DND-41 (cell line): ENCODE measurements at regions not wholly inside any gene's neighbourhood (a gene's known extent, or its start where the extent isn't known, plus 50 kb on each side); places are given as distances from the start of the nearest gene placed in this dataset.

Experiments
- ATAC-seq: fragments of 200-7000 bp; cut with Tn5 transposase; 3 replicates; pipeline ENCODE4 v1.9.1; 2021; ENCODE audit warnings: low read depth; ENCODE audit not compliant: insufficient read depth
- DNase-seq: peaks from one replicate; pipeline ENCODE4 v3.0.0-alpha.2; 2020
- H2AFZ ChIP-seq: 2 replicates; pipeline ENCODE4 v1.6.0; 2012; ENCODE audit warnings: low read depth, low read length
- H3K27ac ChIP-seq: 2 replicates; pipeline ENCODE4 v1.5.1; 2012; ENCODE audit warnings: low read length, inconsistent platforms
- H3K27me3 ChIP-seq: fragments of 200-600 bp; sonication (generic); 2 replicates; pipeline ENCODE4 v1.6.0; 2012; ENCODE audit warnings: low read length, mild to moderate bottlenecking, inconsistent platforms; ENCODE audit not compliant: insufficient read depth, poor library complexity
- H3K36me3 ChIP-seq: 2 replicates; pipeline ENCODE4 v1.5.1; 2012; ENCODE audit warnings: low read length, inconsistent platforms; ENCODE audit not compliant: insufficient read depth
- H3K4me1 ChIP-seq: 2 replicates; pipeline ENCODE4 v1.5.1; 2012; ENCODE audit warnings: mild to moderate bottlenecking, low read length; ENCODE audit not compliant: insufficient read depth
- H3K4me2 ChIP-seq: 2 replicates; pipeline ENCODE4 v1.6.0; 2012; ENCODE audit warnings: mild to moderate bottlenecking, moderate library complexity, low read length, inconsistent platforms; ENCODE audit not compliant: insufficient read depth
- H3K4me3 ChIP-seq, 2 experiments: fragments of 200-600 bp in 1 of 2; shearing (Covaris generic) in 1 of 2; 2 replicates each; pipeline ENCODE4 v1.5.1; 2012 to 2016; ENCODE audit warnings: inconsistent platforms in 2 of 2, low read length in 2 of 2, mild to moderate bottlenecking in 2 of 2, low read depth in 1 of 2, moderate library complexity in 1 of 2
- H3K79me2 ChIP-seq: 2 replicates; pipeline ENCODE4 v1.6.0; 2012; ENCODE audit warnings: low read length, inconsistent platforms; ENCODE audit not compliant: insufficient read depth
- H3K9ac ChIP-seq: 2 replicates; pipeline ENCODE4 v1.6.0; 2012; ENCODE audit warnings: low read depth, mild to moderate bottlenecking, inconsistent platforms, low read length, moderate library complexity
- H3K9me3 ChIP-seq: 2 replicates; pipeline ENCODE4 v1.5.1; 2012; ENCODE audit warnings: low read length, moderate library complexity, mild to moderate bottlenecking, inconsistent platforms; ENCODE audit not compliant: insufficient read depth, severe bottlenecking
- H4K20me1 ChIP-seq: 2 replicates; pipeline ENCODE4 v1.6.0; 2012; ENCODE audit warnings: low read length; ENCODE audit not compliant: insufficient read depth
- CTCF ChIP-seq: IDR thresholded peaks from 2 replicates; pipeline ENCODE4 v1.5.1; 2012; ENCODE audit warnings: borderline replicate concordance, low read length, moderate library complexity, mild to moderate bottlenecking; ENCODE audit not compliant: poor library complexity, severe bottlenecking; ENCODE audit errors: extremely low read depth
- EZH2 ChIP-seq: IDR thresholded peaks from 3 replicates; pipeline ENCODE4 v1.6.1; 2012; ENCODE audit warnings: borderline replicate concordance, low read depth, mild to moderate bottlenecking, moderate library complexity, low read length, inconsistent platforms; ENCODE audit not compliant: severe bottlenecking

GRCh38 chrX:131836161-131836560 lies 186.9 kb upstream of the STK26 start:
- TF ChIP-seq EZH2 = no peak
- TF ChIP-seq CTCF = no peak
- H3K36me3 ChIP-seq = no peaks in the 10 kb centered on the region
- H3K4me3 ChIP-seq = no peak overlapping the region
- no peaks in the 10 kb centered on the region for H3K27me3 ChIP-seq
- H2AFZ ChIP-seq = no peak overlapping the region
- no peak overlapping the region for H3K9ac ChIP-seq
- no peak for ATAC-seq
- H3K4me2 ChIP-seq = no peak overlapping the region
- H3K9me3 ChIP-seq = no peaks in the 10 kb centered on the region
- no peak for DNase-seq
- no peak overlapping the region for H3K27ac ChIP-seq
- no peaks in the 10 kb centered on the region for H4K20me1 ChIP-seq
- no peaks in the 10 kb centered on the region for H3K79me2 ChIP-seq
- H3K4me1 ChIP-seq = peaks cover under 1% of the 10 kb centered on the region

- Histone ChIP-seq H2AFZ (no peak overlapping the region), H3K27me3 (no peaks in the 10 kb centered on the region), H3K4me3 (no peak overlapping the region), H3K36me3 (no peaks in the 10 kb centered on the region), H4K20me1 (no peaks in the 10 kb centered on the region), H3K9me3 (no peaks in the 10 kb centered on the region), H3K79me2 (no peaks in the 10 kb centered on the region), H3K4me2 (no peak overlapping the region), H3K9ac (no peak overlapping the region), H3K27ac (no peak overlapping the region), H3K4me1 (peaks cover 7% of the 10 kb centered on the region)
- TF ChIP-seq CTCF = no peak
- no peak for TF ChIP-seq EZH2
- ATAC-seq (no peak), DNase-seq (no peak)
Observed at GRCh38 chrX:131837325-131837724, 185.8 kb upstream of the STK26 start.

GRCh38 chrX:131840799-131841495 lies 182.2 kb upstream of the STK26 start:
- Histone ChIP-seq H3K27me3 (no peaks in the 10 kb centered on the region), H2AFZ (no peak overlapping the region), H3K9me3 (no peaks in the 10 kb centered on the region), H3K9ac (no peak overlapping the region), H3K4me1 (peaks cover 7% of the 10 kb centered on the region), H3K4me2 (peak overlapping the region; percentile 33; the same call in 1 of the 2 replicates), H3K27ac (no peak overlapping the region), H3K4me3 (no peak overlapping the region), H3K36me3 (no peaks in the 10 kb centered on the region), H4K20me1 (no peaks in the 10 kb centered on the region), H3K79me2 (no peaks in the 10 kb centered on the region)
- ATAC-seq (no peak), DNase-seq (no peak)
- TF ChIP-seq CTCF = no peak
- TF ChIP-seq EZH2 = no peak
